Gastroesophageal sphincter (tissue), 3 donors: ENCODE measurements at regions not wholly inside any gene's neighbourhood (a gene's known extent, or its start where the extent isn't known, plus 50 kb on each side); places are given as distances from the start of the nearest gene placed in this dataset.

Experiments used
- CTCF ChIP-seq, 4 experiments: fragments of 200-600 bp in 2 of 4; fragments of 450-650 bp in 2 of 4; sonication (generic) in 1 of 4; IDR thresholded peaks; one replicate each; pipeline ENCODE4 v1.5.1; 2017 to 2019; ENCODE audit warnings: antibody characterized with exemption in 4 of 4, mild to moderate bottlenecking in 2 of 4, moderate library complexity in 2 of 4
- EP300 ChIP-seq: sonication (generic); formaldehyde crosslinking; IDR thresholded peaks from one replicate; pipeline ENCODE4 v1.6.1; 2017; ENCODE audit warnings: antibody characterized with exemption, mild to moderate bottlenecking
- POLR2A ChIP-seq, 2 donors: fragments of 450-650 bp; IDR thresholded peaks; one replicate each; pipeline ENCODE4 v1.6.1; 2017; ENCODE audit warnings: antibody characterized with exemption in 2 of 2, mild to moderate bottlenecking in 2 of 2, moderate library complexity in 1 of 2
- POLR2AphosphoS5 ChIP-seq: sonication (generic); formaldehyde crosslinking; IDR thresholded peaks from one replicate; pipeline ENCODE4 v1.6.1; 2017; ENCODE audit warnings: antibody characterized with exemption

GRCh38 chr14:103247169-103247606 lies 86.8 kb upstream of the EIF5 start:
- TF ChIP-seq CTCF (IDR thresholded peaks at IDR 0.05) (no peak), EP300 (no peak), POLR2AphosphoS5 (no peak), POLR2A (IDR thresholded peaks at IDR 0.05) (no peak)
